ENCODE measurements at regions not wholly inside any gene's neighbourhood (a gene's known extent, or its start where the extent isn't known, plus 50 kb on each side); places are given as distances from the start of the nearest gene placed in this dataset.
"Not testable (repeated sequence)": the region's sequence is repeated elsewhere in the genome, so short reads cannot be mapped to it uniquely, and the experiment has no call there.

- DNase-seq (ENCODE audit: low spot score) = no peak
Measured at GRCh38 chr7:156063241-156063810, 251.1 kb upstream of the SHH start.

GRCh38 chr7:156062286-156062685 is 250.0 kb upstream of the SHH start:
- no peak for DNase-seq (ENCODE audit: low spot score)

- DNase-seq (ENCODE audit: low spot score) = no peak
Measured at GRCh38 chr7:156061689-156062255, 249.5 kb upstream of the SHH start.

GRCh38 chr7:156060925-156061324 is 248.7 kb upstream of the SHH start:
- DNase-seq (ENCODE audit: low spot score) = no peak

- no peak for DNase-seq (ENCODE audit: low spot score)
Measured at GRCh38 chr7:156059369-156059768, 247.1 kb upstream of the SHH start.

GRCh38 chr7:156058248-156058647 is 246.0 kb upstream of the SHH start:
- DNase-seq (ENCODE audit: low spot score) = no peak

GRCh38 chr7:156056534-156056933 is 244.3 kb upstream of the SHH start:
- no peak for DNase-seq (ENCODE audit: low spot score)

GRCh38 chr7:156055206-156055822 is 243.1 kb upstream of the SHH start:
- DNase-seq (ENCODE audit: low spot score) = no peak

GRCh38 chr7:156051884-156052283 is 239.6 kb upstream of the SHH start:
- DNase-seq (ENCODE audit: low spot score) = no peak

GRCh38 chr7:156050636-156051569 is 238.6 kb upstream of the SHH start:
- no peak for DNase-seq (ENCODE audit: low spot score)

GRCh38 chr7:156049366-156049765 is 237.1 kb upstream of the SHH start:
- DNase-seq (ENCODE audit: low spot score) = no peak

GRCh38 chr7:156046031-156046560 is 233.8 kb upstream of the SHH start:
- DNase-seq (ENCODE audit: low spot score) = no peak

GRCh38 chr7:156043416-156044178 is 231.3 kb upstream of the SHH start:
- no peak for DNase-seq (ENCODE audit: low spot score)

- no peak for DNase-seq (ENCODE audit: low spot score)
Measured at GRCh38 chr7:156041398-156041797, 229.1 kb upstream of the SHH start.

- DNase-seq (ENCODE audit: low spot score) = no peak
Measured at GRCh38 chr7:156039971-156040677, 227.9 kb upstream of the SHH start.

GRCh38 chr7:156039194-156039593 is 226.9 kb upstream of the SHH start:
- DNase-seq (ENCODE audit: low spot score) = no peak

- no peak for DNase-seq (ENCODE audit: low spot score)
Measured at GRCh38 chr7:156038345-156038744, 226.1 kb upstream of the SHH start.

- no peak for DNase-seq (ENCODE audit: low spot score)
Measured at GRCh38 chr7:156036153-156036552, 223.9 kb upstream of the SHH start.

- DNase-seq (ENCODE audit: low spot score) = not testable (repeated sequence)
Measured at GRCh38 chr7:156035387-156035786, 223.1 kb upstream of the SHH start.

- no peak for DNase-seq (ENCODE audit: low spot score)
Measured at GRCh38 chr7:156034397-156034796, 222.1 kb upstream of the SHH start.

GRCh38 chr7:156032973-156033372 is 220.7 kb upstream of the SHH start:
- DNase-seq (ENCODE audit: low spot score) = no peak

Data from globus pallidus (tissue), 1 donor.